T47D (cell line): ENCODE measurements at regions not wholly inside any gene's neighbourhood (a gene's known extent, or its start where the extent isn't known, plus 50 kb on each side); places are given as distances from the start of the nearest gene placed in this dataset.

Experiments used
- DNase-seq, 2 experiments: peaks; one replicate each; pipeline versions ENCODE4 v3.0.0 to v3.0.0-alpha.2; 2011 to 2012; ENCODE audit warnings: low read depth in 1 of 2, low spot score in 1 of 2
- JUND ChIP-seq: IDR thresholded peaks from 2 replicates; pipeline ENCODE4 v1.6.1; 2012; ENCODE audit warnings: low read depth
- in situ Hi-C: cut with HindIII; loops from 2 replicates; pipeline ENCODE4 v1.10.0; 2016; ENCODE audit warnings: low sequenced_read_pairs, low pct_unique_long_range_greater_than_20kb

DNA sequence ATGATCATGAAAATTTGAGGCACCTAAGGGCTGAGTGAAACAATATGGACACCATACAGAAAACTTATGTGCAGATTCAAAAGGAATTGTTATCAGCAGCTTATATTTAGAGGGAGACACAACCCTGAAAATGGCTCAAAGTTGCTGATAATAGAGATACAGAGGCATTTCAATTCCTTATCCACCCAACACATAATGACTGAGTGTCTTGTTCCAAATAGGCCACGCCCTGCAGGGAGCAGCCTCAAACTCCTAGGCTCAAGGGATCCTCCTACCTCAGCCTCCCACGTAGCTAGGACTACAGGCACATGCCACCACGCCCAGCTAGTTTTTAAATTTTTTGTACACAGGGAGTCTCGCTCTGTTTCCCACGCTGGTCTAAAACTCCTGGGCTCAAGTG is 79.0 kb downstream of the LBH start:
- in situ Hi-C loops: no loop called here
- DNase-seq: no peak
- TF ChIP-seq JUND: no peak

DNA sequence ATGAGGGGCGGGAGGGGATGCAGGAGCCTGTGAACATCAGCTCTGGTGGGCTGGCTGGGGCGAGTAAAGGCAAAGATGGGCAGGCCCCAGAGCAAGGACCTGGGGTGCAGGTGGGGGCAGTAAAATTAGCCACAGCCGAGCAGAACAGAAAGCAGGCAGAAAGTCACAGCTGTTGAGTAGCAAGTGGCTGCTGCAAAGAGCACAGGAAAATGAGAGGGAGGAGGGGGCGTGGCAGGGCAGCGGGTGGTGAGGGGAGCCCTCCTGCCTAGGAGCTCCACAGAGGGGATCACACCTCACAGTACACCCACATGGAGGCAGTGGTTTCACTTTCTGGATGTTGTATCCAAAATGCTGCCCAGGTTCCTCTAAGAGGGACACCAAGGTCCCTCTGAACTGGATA is 79.6 kb downstream of the LBH start:
- no peak for DNase-seq
- in situ Hi-C loops: no loop called here
- no peak for TF ChIP-seq JUND

DNA sequence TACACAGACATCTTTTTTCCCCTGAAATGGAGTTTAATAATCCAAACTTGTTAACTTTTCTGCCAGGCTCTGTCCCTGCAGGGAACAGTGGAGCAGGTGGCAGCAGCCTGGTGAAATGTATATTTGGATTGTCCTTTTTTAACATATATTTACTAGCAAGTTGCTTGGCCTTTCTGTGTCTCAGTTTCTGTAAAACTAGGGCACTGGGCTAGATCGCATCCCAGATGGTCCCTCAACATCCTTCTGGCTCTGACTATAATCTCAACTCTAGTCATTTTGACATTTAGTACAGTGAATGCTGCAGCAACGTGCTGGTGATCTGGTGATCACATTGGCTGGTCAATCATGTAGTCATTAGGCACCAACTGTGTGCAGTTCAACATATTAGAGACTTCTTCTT is 80.4 kb downstream of the LBH start:
- in situ Hi-C loops: no loop called here
- no peak for TF ChIP-seq JUND

DNA sequence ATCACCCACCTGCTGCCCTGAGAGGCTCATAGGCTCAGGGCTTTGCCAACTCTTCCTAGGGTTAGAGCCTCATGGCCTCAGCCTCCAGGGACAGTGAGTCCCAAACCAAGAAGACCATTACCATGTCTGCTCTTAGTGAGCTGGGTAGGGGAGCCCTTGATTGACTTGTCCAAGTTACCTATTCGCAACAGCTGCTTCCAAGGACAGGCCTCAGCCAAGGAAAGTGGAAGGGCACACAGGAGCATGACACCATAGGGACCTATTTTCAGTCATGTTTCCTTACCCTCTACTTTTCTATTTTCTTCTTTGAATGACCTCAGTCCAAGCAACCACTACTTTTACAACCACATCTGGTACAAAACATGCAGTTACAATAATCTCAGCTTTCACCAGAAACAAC is 81.6 kb downstream of the LBH start:
- in situ Hi-C loops: no loop called here
- no peak for TF ChIP-seq JUND
- DNase-seq: no peak

More for the DNA sequence above, 80.4 kb downstream of the LBH start:
- DNase-seq: no peak

DNA sequence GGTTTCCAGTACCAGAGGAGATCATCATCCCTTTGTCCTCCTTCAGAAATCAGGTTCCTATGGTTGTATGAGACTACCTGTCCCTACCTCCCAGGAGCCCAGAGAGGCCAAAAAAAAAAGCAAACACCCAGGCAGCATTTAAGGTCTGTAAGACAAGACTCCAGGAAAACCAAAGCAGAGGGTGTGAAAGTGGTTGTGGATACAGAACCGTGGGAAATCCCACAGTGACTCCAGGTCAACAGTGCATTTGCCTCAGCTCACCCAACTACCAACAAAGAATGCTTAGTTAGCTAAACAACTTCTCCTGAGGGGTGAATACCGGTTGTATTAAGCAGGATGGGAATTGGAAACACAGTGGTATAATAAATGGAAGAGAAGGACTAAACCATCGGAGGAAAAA is 83.6 kb downstream of the LBH start:
- in situ Hi-C loops: no loop called here
- no peak for TF ChIP-seq JUND

DNA sequence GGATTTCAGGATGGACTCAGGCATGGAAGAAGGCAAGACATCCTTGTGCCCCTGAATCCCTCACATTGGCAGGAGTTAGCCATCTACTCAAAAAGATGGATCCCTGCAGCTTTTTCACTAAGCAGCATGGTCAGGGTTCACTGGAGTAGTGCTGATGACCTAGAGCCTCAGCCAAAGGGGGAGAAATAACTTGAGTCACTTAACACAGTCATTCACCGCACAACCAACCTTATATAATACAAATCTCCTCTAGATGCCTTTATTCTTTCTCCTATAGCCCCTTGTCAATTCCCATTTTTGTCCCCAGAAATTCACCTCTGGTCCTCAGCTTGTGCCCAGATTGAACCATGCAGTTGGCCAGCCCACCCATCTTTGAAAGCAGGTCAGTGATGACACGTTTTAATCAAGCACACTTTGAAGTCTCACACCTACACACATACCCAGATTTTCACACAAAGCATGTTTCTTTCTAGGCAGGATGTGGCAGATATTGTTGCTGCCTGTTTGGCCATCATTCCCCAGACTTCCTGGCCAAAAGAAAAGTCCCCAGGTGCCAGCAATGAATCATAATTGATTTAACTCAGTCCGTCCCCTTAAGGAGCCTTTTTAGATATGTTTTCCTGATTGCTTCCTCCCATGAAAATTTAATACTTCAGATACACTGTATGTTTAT is 84.2 kb downstream of the LBH start:
- no peak for DNase-seq
- TF ChIP-seq JUND: no peak
- in situ Hi-C loops: no loop called here

More for the DNA sequence above, 83.6 kb downstream of the LBH start:
- DNase-seq: no peak

DNA sequence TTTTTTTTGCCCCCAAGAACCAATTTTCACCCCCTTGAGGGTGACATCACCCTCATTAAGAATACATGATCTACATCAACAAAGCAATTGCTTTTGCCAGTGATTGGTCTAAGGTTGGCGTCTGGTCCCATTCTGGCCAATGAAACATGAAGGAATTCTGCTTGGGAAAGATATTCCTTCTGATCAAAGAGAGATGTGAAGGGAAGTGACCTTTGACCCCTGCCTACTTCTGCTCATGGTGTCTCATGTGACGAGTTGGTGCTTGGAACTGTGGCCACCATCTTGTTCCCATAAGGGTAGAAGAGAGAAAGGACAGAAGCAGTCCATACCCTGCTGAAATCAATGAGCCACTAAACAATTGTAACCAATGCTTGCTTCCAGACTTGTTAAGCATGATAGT is 85.1 kb downstream of the LBH start:
- no peak for TF ChIP-seq JUND
- in situ Hi-C loops: no loop called here
- no peak for DNase-seq

DNA sequence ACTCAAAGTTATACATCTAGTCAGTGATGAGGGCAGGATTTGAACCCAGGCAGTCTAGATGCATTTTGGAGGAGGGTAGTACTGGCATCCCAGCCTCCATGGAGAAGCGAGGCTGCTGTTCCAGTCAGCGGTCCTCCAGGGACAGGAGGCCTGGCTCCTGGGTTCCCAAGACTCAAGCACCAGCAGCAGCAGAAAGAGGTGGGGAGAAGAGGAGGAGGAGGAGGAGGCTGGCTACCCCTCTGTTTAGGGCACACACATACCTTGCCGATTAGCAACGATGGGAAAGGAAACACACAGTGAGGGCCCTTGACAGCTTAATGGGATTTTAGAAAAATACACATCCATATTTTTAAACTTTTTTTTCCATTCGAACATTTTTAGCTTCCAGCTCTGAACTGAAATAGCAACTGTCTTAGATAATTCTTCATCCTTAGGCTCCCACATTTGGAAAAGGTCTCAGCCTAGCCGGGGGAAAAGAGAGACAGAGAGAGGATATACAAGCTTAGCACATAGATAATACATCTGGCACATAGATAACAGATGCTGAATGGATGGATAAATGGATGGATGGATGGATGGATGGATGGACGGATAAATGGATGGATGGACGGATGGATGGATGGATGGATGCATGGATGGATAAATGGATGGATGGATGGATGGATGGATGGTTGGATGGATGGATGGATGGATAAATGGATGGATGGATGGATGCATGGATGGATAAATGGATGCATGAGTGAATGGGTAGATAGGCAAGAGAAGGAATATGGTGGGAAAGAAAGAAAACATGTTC is 87.9 kb downstream of the LBH start:
- TF ChIP-seq JUND: no peak
- no peak for DNase-seq
- in situ Hi-C loops: no loop called here

DNA sequence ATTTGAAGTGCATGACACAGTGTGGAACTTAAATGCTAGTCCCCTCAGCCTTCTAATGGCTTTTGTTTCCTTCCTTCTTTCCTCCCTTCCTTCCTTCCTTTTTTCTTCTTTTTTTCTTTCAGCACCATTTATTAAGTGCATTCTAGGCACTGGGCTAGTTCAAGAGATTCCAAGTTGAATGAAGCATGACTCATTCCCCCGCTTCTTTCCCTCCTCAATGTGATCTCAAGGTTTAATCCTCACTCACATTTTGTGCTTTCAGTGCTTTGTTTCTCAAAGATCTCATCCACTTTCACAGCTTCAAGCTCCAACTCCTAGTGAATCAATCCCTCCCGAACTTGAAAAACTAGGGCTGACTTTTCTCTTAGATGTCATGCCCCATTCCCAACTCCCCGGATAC is 90.1 kb downstream of the LBH start:
- no peak for DNase-seq
- TF ChIP-seq JUND: no peak
- in situ Hi-C loops: no loop called here

DNA sequence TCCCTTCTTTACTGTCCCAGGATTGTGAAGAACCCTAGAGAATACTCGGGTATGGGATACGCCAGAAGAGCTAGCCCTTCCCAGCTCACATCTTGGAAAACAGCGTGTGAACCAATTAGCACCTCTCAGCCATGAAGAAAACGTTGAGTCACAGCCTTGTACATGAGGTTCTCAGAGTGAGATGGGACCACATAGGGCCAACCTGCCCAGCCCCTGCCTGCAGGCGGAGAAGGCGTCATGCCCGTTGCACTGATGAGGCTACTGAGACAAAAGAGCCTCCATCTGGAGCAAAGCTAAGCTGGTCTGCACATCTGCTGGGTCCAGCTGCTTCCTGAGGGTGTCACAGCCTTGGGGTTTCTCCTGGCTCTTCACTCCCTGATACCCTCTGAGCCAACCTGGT is 92.2 kb downstream of the LBH start:
- in situ Hi-C loops: no loop called here
- no peak for TF ChIP-seq JUND

DNA sequence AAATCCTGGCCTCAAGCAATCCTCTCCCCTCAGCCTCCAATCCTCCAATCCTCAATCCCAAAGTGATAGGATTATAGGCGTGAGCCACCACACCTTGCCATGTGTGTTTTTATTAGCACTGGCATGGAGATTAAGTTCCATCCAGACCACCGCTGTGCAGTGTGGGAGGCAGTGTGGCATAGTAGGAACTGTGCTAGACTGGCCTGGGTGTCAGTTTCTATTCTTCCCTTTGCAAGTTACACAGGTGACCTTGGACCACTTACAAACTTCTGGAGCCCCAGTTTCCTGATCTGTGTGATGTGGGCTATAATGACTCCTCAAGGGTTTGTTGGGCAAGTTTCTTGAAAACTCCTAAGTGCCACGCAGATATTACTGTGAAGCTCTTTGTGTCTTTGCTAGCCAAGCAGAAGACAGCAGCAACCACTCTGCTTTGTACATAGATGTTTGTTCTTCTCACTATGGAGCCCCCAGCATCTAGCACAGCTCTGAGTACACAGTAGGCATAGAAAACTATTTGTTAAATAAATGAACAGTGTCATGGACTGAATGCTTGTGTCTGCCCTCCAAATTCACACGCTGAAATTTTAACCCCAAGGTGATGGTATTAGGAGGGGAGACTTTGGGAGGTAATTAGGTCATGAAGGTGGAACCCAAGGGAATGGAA is 93.0 kb downstream of the LBH start:
- TF ChIP-seq JUND: no peak
- in situ Hi-C loops: no loop called here
- DNase-seq: no peak

More for the DNA sequence above, 92.2 kb downstream of the LBH start:
- DNase-seq: no peak

DNA sequence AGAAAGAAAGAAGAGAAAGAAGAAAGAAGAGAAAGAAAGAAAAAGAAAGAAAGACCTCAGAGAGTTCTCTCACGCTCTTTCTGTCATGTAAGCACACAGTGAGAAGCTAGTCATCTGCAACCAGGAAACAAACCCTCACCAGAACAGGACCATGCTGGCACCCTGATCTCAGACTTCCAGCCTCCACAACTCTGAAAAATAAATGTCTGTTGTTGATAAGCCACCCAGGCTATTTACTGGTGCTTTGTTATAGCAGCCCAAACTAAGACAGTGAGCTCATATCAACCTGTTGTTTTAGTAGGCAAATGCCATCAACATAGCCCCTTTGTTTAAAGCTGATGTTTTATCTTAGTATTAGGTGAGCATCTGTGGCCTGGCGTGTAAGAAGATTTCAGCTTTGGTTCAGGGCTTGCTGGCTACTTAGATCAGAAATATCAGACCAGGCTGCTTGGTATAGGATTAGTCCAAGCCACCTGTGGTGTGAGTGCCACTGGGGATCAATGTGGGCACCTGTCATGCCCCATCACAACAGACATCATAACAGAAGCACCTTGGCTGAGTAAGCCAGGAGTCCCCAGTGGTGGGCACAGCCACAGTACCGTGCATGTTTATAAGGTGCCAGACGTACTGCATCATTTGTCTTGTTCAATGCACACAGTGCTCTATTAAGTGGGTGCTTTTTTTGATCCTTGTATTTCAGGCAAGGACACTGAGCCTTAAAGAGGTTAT is 94.4 kb downstream of the LBH start:
- in situ Hi-C loops: no loop called here
- DNase-seq: no peak

More for the DNA sequence above, 94.4 kb downstream of the LBH start:
- no peak for TF ChIP-seq JUND
